ENCODE measurements at regions not wholly inside any gene's neighbourhood (a gene's known extent, or its start where the extent isn't known, plus 50 kb on each side); places are given as distances from the start of the nearest gene placed in this dataset.

DNA sequence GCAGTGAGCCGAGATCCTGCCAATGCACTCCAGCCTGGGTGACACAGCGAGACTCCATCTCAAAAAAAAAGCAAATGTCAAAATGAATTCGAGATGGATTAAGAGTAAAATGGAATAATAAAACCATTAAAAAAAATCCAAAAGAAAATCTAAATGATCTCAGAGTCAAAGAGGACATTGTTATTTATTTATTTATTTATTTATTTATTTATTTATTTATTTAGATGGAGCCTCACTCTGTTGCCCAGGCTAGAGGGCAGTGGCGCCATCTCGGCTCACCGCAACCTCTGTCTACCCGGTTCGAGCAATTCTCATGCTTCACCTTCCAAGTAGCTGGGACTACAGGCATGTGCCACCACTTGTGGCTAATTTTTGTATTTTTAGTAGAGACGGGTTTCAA is 349.2 kb downstream of the ANKRD30A start:
- Histone ChIP-seq H2BK5ac (ENCODE audit: insufficient read length, low read length) (no peak overlapping the region), H2BK20ac (ENCODE audit: low read depth, low read length, poor library complexity, severe bottlenecking) (no peak overlapping the region), H3K4ac (ENCODE audit: low read depth, low read length) (no peak overlapping the region), H3K79me2 (ENCODE audit: insufficient read depth, low read length) (no peaks in the 10 kb centered on the region), H3K56ac (ENCODE audit: insufficient read length, low read depth, low read length) (no peak overlapping the region), H3K27me3 (ENCODE audit: insufficient read depth, low read length) (no peaks in the 10 kb centered on the region), H4K91ac (ENCODE audit: insufficient read length, low read depth, low read length) (no peak overlapping the region), H2BK15ac (ENCODE audit: low read depth, low read length) (no peak overlapping the region), H3K18ac (ENCODE audit: insufficient read length, low read depth, low read length) (no peak overlapping the region), H3T11ph (ENCODE audit: low read length) (no peak overlapping the region), H3K14ac (ENCODE audit: insufficient read depth, low read length) (no peak overlapping the region), H4K20me1 (ENCODE audit: control insufficient read depth, insufficient read depth, insufficient read length) (no peaks in the 10 kb centered on the region), H2AFZ (ENCODE audit: low read length) (no peak overlapping the region), H3K4me1 (ENCODE audit: insufficient read depth, low read length) (no peaks in the 10 kb centered on the region), H3K23me2 (ENCODE audit: insufficient read length, low read depth, low read length, poor library complexity, severe bottlenecking) (no peaks in the 10 kb centered on the region), H3K9ac (ENCODE audit: extremely low read depth, insufficient read length, low read length) (no peak overlapping the region), H2AK5ac (ENCODE audit: insufficient read length, low read length) (no peak overlapping the region), H3K4me2 (ENCODE audit: insufficient read depth, insufficient read length, low read length) (no peak overlapping the region), H3K9me3 (ENCODE audit: control insufficient read depth, low read depth, low read length) (peaks cover 24% of the 10 kb centered on the region), H2BK120ac (ENCODE audit: low read depth, low read length, poor library complexity, severe bottlenecking) (no peak overlapping the region), H4K5ac (ENCODE audit: insufficient read length, low read depth, low read length) (no peak overlapping the region), H2BK12ac (ENCODE audit: insufficient read length, low read depth, low read length) (no peak overlapping the region), H3K27ac (ENCODE audit: insufficient read length, low read depth, low read length) (no peak overlapping the region), H3K23ac (ENCODE audit: insufficient read length, low read depth, low read length) (no peak overlapping the region), H4K8ac (replicated peaks; ENCODE audit: insufficient read length, low read depth, low read length) (no peak overlapping the region), H3K79me1 (ENCODE audit: insufficient read depth, low read depth, low read length, poor library complexity, severe bottlenecking) (no peaks in the 10 kb centered on the region)
- no peaks in the 10 kb centered on the region for H3K27me3 Mint-ChIP-seq (ENCODE audit: low read depth)
- H3K4me1 Mint-ChIP-seq = no peaks in the 10 kb centered on the region
- no peak overlapping the region for H3K4me3 Mint-ChIP-seq
- H3K27ac Mint-ChIP-seq = no peak overlapping the region
- no peak for DNase-seq
- TF ChIP-seq, protein P1, sequence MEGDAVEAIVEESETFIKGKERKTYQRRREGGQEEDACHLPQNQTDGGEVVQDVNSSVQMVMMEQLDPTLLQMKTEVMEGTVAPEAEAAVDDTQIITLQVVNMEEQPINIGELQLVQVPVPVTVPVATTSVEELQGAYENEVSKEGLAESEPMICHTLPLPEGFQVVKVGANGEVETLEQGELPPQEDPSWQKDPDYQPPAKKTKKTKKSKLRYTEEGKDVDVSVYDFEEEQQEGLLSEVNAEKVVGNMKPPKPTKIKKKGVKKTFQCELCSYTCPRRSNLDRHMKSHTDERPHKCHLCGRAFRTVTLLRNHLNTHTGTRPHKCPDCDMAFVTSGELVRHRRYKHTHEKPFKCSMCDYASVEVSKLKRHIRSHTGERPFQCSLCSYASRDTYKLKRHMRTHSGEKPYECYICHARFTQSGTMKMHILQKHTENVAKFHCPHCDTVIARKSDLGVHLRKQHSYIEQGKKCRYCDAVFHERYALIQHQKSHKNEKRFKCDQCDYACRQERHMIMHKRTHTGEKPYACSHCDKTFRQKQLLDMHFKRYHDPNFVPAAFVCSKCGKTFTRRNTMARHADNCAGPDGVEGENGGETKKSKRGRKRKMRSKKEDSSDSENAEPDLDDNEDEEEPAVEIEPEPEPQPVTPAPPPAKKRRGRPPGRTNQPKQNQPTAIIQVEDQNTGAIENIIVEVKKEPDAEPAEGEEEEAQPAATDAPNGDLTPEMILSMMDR (conservative IDR thresholded peaks at IDR 0.05) = no peak
- no CpG with 5 or more reads among the region's 9 CpGs for WGBS (ENCODE audit: extremely low coverage, insufficient read length, low lambda C conversion rate)
- H3K36me3 Mint-ChIP-seq (ENCODE audit: insufficient read depth in 1 of 3, low read depth in 3 of 3) = peaks cover 10 to 20% (median 16%) of the 10 kb centered on the region in 3 experiments; a peak in 6 of 7 replicates
- H3K9me3 Mint-ChIP-seq = peaks cover 77 to 88% of the 10 kb centered on the region in 2 experiments

All from H9 (cell line).